IMR-90 (cell line): ENCODE measurements at regions not wholly inside any gene's neighbourhood (a gene's known extent, or its start where the extent isn't known, plus 50 kb on each side); places are given as distances from the start of the nearest gene placed in this dataset.

ENCODE experiments used
- ATAC-seq: fragments of 200-7000 bp; cut with Tn5 transposase; 2 replicates; pipeline ENCODE4 v1.9.1; 2020; ENCODE audit warnings: low read depth, mild to moderate bottlenecking, moderate library complexity
- BruUV-seq: library from RNA; stranded (reverse); fragments of 400-500 nt; replicated peaks from 2 replicates; lab custom pipeline; 2021; lab: Mats Ljungman, UMichigan
- CTCF ChIA-PET: fragments of 300-600 bp; formaldehyde crosslinking; extraction: SDS; loops from one replicate; lab custom pipeline; 2021; ENCODE audit warnings: antibody characterized with exemption; lab: Yijun Ruan, JAX
- POLR2A ChIA-PET: fragments of 300-600 bp; sonication (Branson Sonifier 250); formaldehyde crosslinking; loops from one replicate; lab custom pipeline; 2022; ENCODE audit warnings: antibody characterized with exemption; ENCODE audit not compliant: unreplicated experiment; lab: Charles Lee
- DNase-seq: peaks from one replicate; pipeline ENCODE4 v3.0.0; 2013
- H2AFZ ChIP-seq: replicated peaks from 2 replicates; pipeline ENCODE3; 2013; ENCODE audit warnings: low read length, mild to moderate bottlenecking; ENCODE audit not compliant: poor library complexity
- H2AK5ac ChIP-seq: 2 replicates; pipeline ENCODE4 v1.6.1; 2013; ENCODE audit warnings: low read depth, low read length, inconsistent platforms
- H2AK9ac ChIP-seq: replicated peaks from 2 replicates; pipeline ENCODE3; 2013; ENCODE audit warnings: mild to moderate bottlenecking, low read depth, low read length, moderate library complexity; ENCODE audit not compliant: poor library complexity
- H2BK120ac ChIP-seq: 2 replicates; pipeline ENCODE4 v1.6.1; 2013; ENCODE audit warnings: low read depth, low read length, inconsistent platforms
- H2BK15ac ChIP-seq: 3 replicates; pipeline ENCODE4 v1.6.1; 2013; ENCODE audit warnings: low read depth, low read length, inconsistent platforms
- H2BK20ac ChIP-seq: 2 replicates; pipeline ENCODE4 v1.6.1; 2013; ENCODE audit warnings: low read depth, mild to moderate bottlenecking, inconsistent platforms, low read length, moderate library complexity
- H2BK5ac ChIP-seq: 2 replicates; pipeline ENCODE4 v1.6.1; 2013; ENCODE audit warnings: mild to moderate bottlenecking, low read depth, low read length, inconsistent platforms; ENCODE audit not compliant: poor library complexity, severe bottlenecking
- H3K14ac ChIP-seq: replicated peaks from 2 replicates; pipeline ENCODE4 v1.6.1; 2013; ENCODE audit warnings: low read depth, low read length, inconsistent platforms
- H3K18ac ChIP-seq: 2 replicates; pipeline ENCODE4 v1.6.1; 2013; ENCODE audit warnings: low read depth, low read length, control low read depth
- H3K23ac ChIP-seq: 2 replicates; pipeline ENCODE4 v1.6.1; 2013; ENCODE audit warnings: low read depth, low read length, inconsistent platforms
- H3K27ac ChIP-seq: 2 replicates; pipeline ENCODE4 v1.5.1; 2013; ENCODE audit warnings: mild to moderate bottlenecking, control low read depth, low read length; ENCODE audit not compliant: insufficient read depth
- H3K27me3 ChIP-seq: 2 replicates; pipeline ENCODE4 v1.6.1; 2013; ENCODE audit warnings: low read length; ENCODE audit not compliant: control insufficient read depth, insufficient read depth
- H3K36me3 ChIP-seq: 2 replicates; pipeline ENCODE4 v1.6.1; 2013; ENCODE audit warnings: low read length, mixed read lengths; ENCODE audit not compliant: control insufficient read depth, insufficient read depth
- H3K4ac ChIP-seq: 2 replicates; pipeline ENCODE4 v1.6.1; 2013; ENCODE audit warnings: low read depth, low read length, inconsistent platforms
- H3K4me1 ChIP-seq: 2 replicates; pipeline ENCODE4 v1.6.1; 2013; ENCODE audit warnings: low read length, mixed read lengths; ENCODE audit not compliant: control insufficient read depth, insufficient read depth
- H3K4me2 ChIP-seq: 2 replicates; pipeline ENCODE4 v1.6.1; 2013; ENCODE audit warnings: low read depth, mild to moderate bottlenecking, control low read depth, low read length, moderate library complexity
- H3K4me3 ChIP-seq: 2 replicates; pipeline ENCODE4 v1.5.1; 2013; ENCODE audit warnings: low read depth, mild to moderate bottlenecking, control low read depth, low read length, moderate library complexity; ENCODE audit not compliant: insufficient read depth
- H3K56ac ChIP-seq: 2 replicates; pipeline ENCODE4 v1.6.1; 2013; ENCODE audit warnings: low read length, inconsistent platforms; ENCODE audit not compliant: insufficient read depth; ENCODE audit errors: extremely low read depth
- H3K79me1 ChIP-seq, 2 experiments: 2 replicates each; pipeline ENCODE4 v1.6.1; 2013; ENCODE audit warnings: low read length in 2 of 2, inconsistent platforms in 1 of 2, low read depth in 1 of 2
- H3K9ac ChIP-seq: 2 replicates; pipeline ENCODE4 v1.6.1; 2013; ENCODE audit warnings: low read depth, low read length, control low read depth
- H3K9me1 ChIP-seq: 2 replicates; pipeline ENCODE4 v1.6.1; 2013; ENCODE audit warnings: low read length, inconsistent platforms; ENCODE audit not compliant: insufficient read depth
- H3K9me3 ChIP-seq: 2 replicates; pipeline ENCODE4 v1.6.1; 2013; ENCODE audit warnings: low read length; ENCODE audit not compliant: control insufficient read depth, insufficient read depth
- H4K20me1 ChIP-seq: 2 replicates; pipeline ENCODE4 v1.6.1; 2013; ENCODE audit warnings: low read length, inconsistent platforms; ENCODE audit not compliant: insufficient read depth
- H4K5ac ChIP-seq: 2 replicates; pipeline ENCODE4 v1.6.1; 2013; ENCODE audit warnings: mild to moderate bottlenecking, low read depth, low read length, control low read depth
- H4K8ac ChIP-seq, 2 experiments: 2 replicates each; pipeline ENCODE4 v1.6.1; 2013; ENCODE audit warnings: low read depth in 2 of 2, low read length in 2 of 2, control low read depth in 1 of 2, inconsistent platforms in 1 of 2
- H4K91ac ChIP-seq: 2 replicates; pipeline ENCODE4 v1.6.1; 2013; ENCODE audit warnings: low read depth, low read length, inconsistent platforms; ENCODE audit not compliant: insufficient read depth
- CHD1 ChIP-seq: IDR thresholded peaks from 2 replicates; pipeline ENCODE4 v1.6.1; 2012; ENCODE audit warnings: low read depth, low read length, improper control_type of control experiment
- NFE2L2 ChIP-seq: fragments of 150-350 bp; IDR thresholded peaks from 2 replicates; pipeline ENCODE4 v1.6.1; 2016; ENCODE audit warnings: low read depth, mild to moderate bottlenecking, low read length
- RAD21 ChIP-seq: IDR thresholded peaks from 2 replicates; pipeline ENCODE4 v1.6.1; 2012; ENCODE audit warnings: low read length, improper control_type of control experiment
- RFX5 ChIP-seq: IDR thresholded peaks from 2 replicates; pipeline ENCODE4 v1.8.0; 2012; ENCODE audit warnings: low read depth, mild to moderate bottlenecking, low read length, moderate library complexity
- USF2 ChIP-seq: fragments of 150-350 bp; IDR thresholded peaks from 2 replicates; pipeline ENCODE4 v1.6.1; 2017; ENCODE audit warnings: mild to moderate bottlenecking, antibody characterized with exemption, low read length, low read depth
- WGBS, 2 experiments: methylation state at CpG; one replicate each; pipeline versions ENCODE4 v1.1.5 to v1.1.7; 2013; ENCODE audit warnings: missing lambda C conversion rate in 2 of 2; ENCODE audit not compliant: insufficient read length in 1 of 2; ENCODE audit errors: extremely low coverage in 2 of 2; 5-methylcytosine and 5-hydroxymethylcytosine counted together
- dilution Hi-C: fragments of 300-500 bp; cut with HindIII; formaldehyde crosslinking; loops from one replicate; pipeline ENCODE4 v1.14.3; 2018; ENCODE audit warnings: low sequenced_read_pairs; ENCODE audit not compliant: unreplicated experiment
- in situ Hi-C: fragments of 300-500 bp; cut with MboI; formaldehyde crosslinking; loops from 3 replicates; pipeline ENCODE4 v1.14.3; 2019; ENCODE audit warnings: low sequenced_read_pairs, inconsistent platforms, mixed read lengths
- intact Hi-C: fragments of 100-400 bp; cut with micrococcal nuclease; formaldehyde crosslinking; loops from 2 replicates; pipeline ENCODE4 v1.10.0; 2022

DNA sequence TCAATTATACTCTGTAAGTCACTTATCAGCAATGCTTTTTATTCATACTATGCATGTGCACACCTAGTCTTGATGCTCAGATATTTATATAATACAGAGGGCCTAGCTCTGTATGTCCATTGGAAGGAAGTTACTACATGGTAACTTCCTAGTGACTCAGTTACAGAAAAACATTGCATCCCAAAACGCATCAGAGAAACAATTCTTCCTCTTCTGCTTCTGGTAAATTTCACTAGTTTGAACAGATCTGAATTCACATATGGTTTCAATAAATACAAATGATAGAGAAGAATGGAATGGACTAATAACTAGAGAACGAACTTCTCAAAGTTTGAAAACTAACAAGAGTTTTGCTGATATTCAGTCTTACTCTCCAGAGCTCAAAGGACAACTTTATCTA lies 811.3 kb upstream of the ADGRL2 start:
- Histone ChIP-seq H3K27me3 (no peaks in the 10 kb centered on the region), H2AK9ac (no peak overlapping the region), H4K91ac (no peak overlapping the region), H3K4ac (no peak overlapping the region), H4K20me1 (no peaks in the 10 kb centered on the region), H3K4me1 (no peaks in the 10 kb centered on the region), H3K79me1 (no peaks in the 10 kb centered on the region), H2BK5ac (no peak overlapping the region), H3K56ac (no peak overlapping the region), H2BK20ac (no peak overlapping the region), H4K8ac (no peak overlapping the region), H3K9me3 (no peaks in the 10 kb centered on the region), H3K14ac (no peak overlapping the region), H3K27ac (no peak overlapping the region), H3K4me2 (no peak overlapping the region), H3K4me3 (no peak overlapping the region), H3K36me3 (no peaks in the 10 kb centered on the region), H3K23ac (no peak overlapping the region), H2BK15ac (no peak overlapping the region), H2BK120ac (no peak overlapping the region), H2AK5ac (no peak overlapping the region), H2AFZ (no peak overlapping the region), H3K9ac (no peak overlapping the region), H3K9me1 (no peaks in the 10 kb centered on the region), H4K5ac (no peak overlapping the region), H3K18ac (no peak overlapping the region)
- ATAC-seq (no peak), DNase-seq (no peak)
- no TSS peak for BruUV-seq
- CTCF ChIA-PET, result no interaction called here
- no CpG with 5 or more reads among the region's 2 CpGs for whole genome bisulfite sequencing, 2 experiments
- intact Hi-C loops, result no loop called here
- POLR2A ChIA-PET, result no interaction called here
- TF ChIP-seq CHD1, result no peak
- no peak for TF ChIP-seq RAD21
- no peak for TF ChIP-seq NFE2L2
- no peak for TF ChIP-seq RFX5
- no peak for TF ChIP-seq USF2
- in situ Hi-C loops, result no loop called here
- dilution Hi-C loops, result no loop called here
